Heart left ventricle (tissue), 13 donors: ENCODE measurements at regions not wholly inside any gene's neighbourhood (a gene's known extent, or its start where the extent isn't known, plus 50 kb on each side); places are given as distances from the start of the nearest gene placed in this dataset.

Experiments
- POLR2A ChIP-seq, 2 donors: fragments of 450-650 bp; IDR thresholded peaks; one replicate each; pipeline ENCODE4 v1.6.1; 2017; ENCODE audit warnings: antibody characterized with exemption in 2 of 2, mild to moderate bottlenecking in 2 of 2, moderate library complexity in 2 of 2
- TF ChIP-seq, protein P1 (sequence below), 12 donors: fragments of 200-600 bp; sonication (generic) in 4 of 12; IDR thresholded peaks; one replicate each; pipeline versions ENCODE4 v1.5.0 to v1.8.0; 2018 to 2022; ENCODE audit warnings: antibody characterized with exemption in 12 of 12, mild to moderate bottlenecking in 5 of 12
- donor health status: ischemic (EF 13 %, LVEDD 7.1; RV severe dilation, severe dysfunction).
- donor health status: DM: no; HTN: yes; CAD: no.
- donor health status: DM: no; HTN: no; CAD: no.
- donor health status: ischemic (EF 25% LVEDD 6.9; RV normal size, moderate dysfunction).
- donor health status: ischemic (EF 25% LVEDD 5.7; RV mildly dilated, moderate dysfunction).
- donor health status: ischemic (EF 35%, LVEDD 5.7; RV mildly dilated, moderate dysfunction).
- donor health status: nonischemic (EF 11% LVEDD 7.7; RV severe dilation, severe dysfunction).
- donor health status: DM: yes; HTN: yes; CAD: no.
- donor health status: PGD.
- donor health status: ischemic (EF 29% LVEDD 5.4; RV normal size, mild dysfunction).
- donor health status: nonischemic (EF 23%, LVEDD 6.1; RV moderate dilation, normal function).

DNA sequence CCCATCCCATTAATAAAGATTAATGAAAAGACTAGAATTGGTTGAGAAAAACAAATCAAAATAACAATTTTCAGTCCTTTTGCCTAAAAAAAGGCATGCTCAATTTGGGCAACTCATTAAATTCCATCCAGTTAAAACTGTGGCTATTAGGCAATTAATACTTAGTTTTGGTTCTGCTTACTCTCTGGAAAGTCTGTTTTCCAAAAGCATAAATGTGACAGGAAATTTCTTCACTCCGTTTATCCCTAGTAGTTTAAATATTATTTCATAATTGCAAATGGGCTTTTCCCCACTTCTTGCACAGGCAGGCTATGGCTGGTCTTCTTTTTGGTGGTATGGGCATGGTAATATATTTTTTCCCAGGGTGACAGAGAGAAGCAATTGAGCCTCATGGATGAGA lies 373.3 kb upstream of the KLF4 start:
- TF ChIP-seq POLR2A (IDR thresholded peaks at IDR 0.05): no peak
- TF ChIP-seq, protein P1, sequence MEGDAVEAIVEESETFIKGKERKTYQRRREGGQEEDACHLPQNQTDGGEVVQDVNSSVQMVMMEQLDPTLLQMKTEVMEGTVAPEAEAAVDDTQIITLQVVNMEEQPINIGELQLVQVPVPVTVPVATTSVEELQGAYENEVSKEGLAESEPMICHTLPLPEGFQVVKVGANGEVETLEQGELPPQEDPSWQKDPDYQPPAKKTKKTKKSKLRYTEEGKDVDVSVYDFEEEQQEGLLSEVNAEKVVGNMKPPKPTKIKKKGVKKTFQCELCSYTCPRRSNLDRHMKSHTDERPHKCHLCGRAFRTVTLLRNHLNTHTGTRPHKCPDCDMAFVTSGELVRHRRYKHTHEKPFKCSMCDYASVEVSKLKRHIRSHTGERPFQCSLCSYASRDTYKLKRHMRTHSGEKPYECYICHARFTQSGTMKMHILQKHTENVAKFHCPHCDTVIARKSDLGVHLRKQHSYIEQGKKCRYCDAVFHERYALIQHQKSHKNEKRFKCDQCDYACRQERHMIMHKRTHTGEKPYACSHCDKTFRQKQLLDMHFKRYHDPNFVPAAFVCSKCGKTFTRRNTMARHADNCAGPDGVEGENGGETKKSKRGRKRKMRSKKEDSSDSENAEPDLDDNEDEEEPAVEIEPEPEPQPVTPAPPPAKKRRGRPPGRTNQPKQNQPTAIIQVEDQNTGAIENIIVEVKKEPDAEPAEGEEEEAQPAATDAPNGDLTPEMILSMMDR (IDR thresholded peaks at IDR 0.05): no peak
